HepG2 (cell line): ENCODE measurements at regions not wholly inside any gene's neighbourhood (a gene's known extent, or its start where the extent isn't known, plus 50 kb on each side); places are given as distances from the start of the nearest gene placed in this dataset.
A peak's percentile ranks its signal among the peaks of the same experiment; 100 is the strongest.

Source experiments
- ATAC-seq: fragments of 200-7000 bp; cut with Tn5 transposase; 3 replicates; pipeline ENCODE4 v1.9.1; 2020; ENCODE audit warnings: mild to moderate bottlenecking, moderate library complexity
- BruUV-seq: library from RNA; stranded (reverse); fragments of 400-500 nt; replicated peaks from 2 replicates; lab custom pipeline; 2021; lab: Mats Ljungman, UMichigan
- CTCF ChIA-PET: fragments of 300-600 bp; formaldehyde crosslinking; extraction: SDS; loops from one replicate; lab custom pipeline; 2021; ENCODE audit warnings: low total read pairs, inconsistent platforms, low intra/inter-chr PET ratio; lab: Yijun Ruan, JAX
- POLR2A ChIA-PET: fragments of 350-600 bp; sonication (Branson Sonifier 250); formaldehyde crosslinking; loops from one replicate; lab custom pipeline; 2020; ENCODE audit warnings: antibody characterized with exemption, inconsistent platforms; lab: Yijun Ruan, JAX
- DNase-seq: peaks from one replicate; pipeline ENCODE4 v3.0.0-alpha.2; 2015; ENCODE audit warnings: low spot score
- FAIRE-seq: peaks from 3 replicates; lab custom pipeline; 2011; peaks lifted over from hg19 to GRCh38; lab: Jason Lieb, UNC
- H2AFZ ChIP-seq: one replicate; pipeline ENCODE4 v1.6.1; 2011; ENCODE audit warnings: low read length, inconsistent platforms
- H3K27ac ChIP-seq: fragments of 300-600 bp; 3 replicates; pipeline ENCODE4 v1.8.0; 2011; ENCODE audit warnings: mixed run types, mild to moderate bottlenecking, mixed read lengths, low read length, inconsistent platforms; ENCODE audit not compliant: insufficient read depth; ENCODE audit errors: extremely low read length
- H3K27me3 ChIP-seq, 2 experiments: fragments of 200-600 bp in 1 of 2; 2 replicates in 1 of 2; 3 replicates in 1 of 2; pipeline versions ENCODE4 v1.6.0 to v1.8.0; 2011; ENCODE audit warnings: low read length in 2 of 2, mild to moderate bottlenecking in 2 of 2, moderate library complexity in 2 of 2, inconsistent platforms in 1 of 2; ENCODE audit not compliant: insufficient read depth in 2 of 2, control insufficient read depth in 1 of 2
- H3K36me3 ChIP-seq, 2 experiments: fragments of 200-600 bp in 1 of 2; replicated peaks in 1 of 2; 2 replicates in 1 of 2; 3 replicates in 1 of 2; pipeline versions ENCODE4 v1.5.1 to v1.8.0; 2011; ENCODE audit warnings: low read length in 2 of 2, inconsistent platforms in 1 of 2; ENCODE audit not compliant: insufficient read depth in 2 of 2, control insufficient read depth in 1 of 2
- H3K4me1 ChIP-seq: 2 replicates; pipeline ENCODE4 v1.5.1; 2012; ENCODE audit warnings: low read length, inconsistent platforms; ENCODE audit not compliant: insufficient read depth
- H3K4me2 ChIP-seq: 2 replicates; pipeline ENCODE4 v1.6.0; 2011; ENCODE audit warnings: low read depth, low read length, inconsistent platforms
- H3K4me3 ChIP-seq, 3 experiments: fragments of 200-600 bp in 1 of 3; sonication (generic), shearing (Covaris generic) in 1 of 3; replicated peaks in 1 of 3; 2 replicates each; pipeline ENCODE4 v1.5.1; 2011 to 2016; ENCODE audit warnings: low read length in 3 of 3, inconsistent platforms in 2 of 3, low read depth in 2 of 3, mild to moderate bottlenecking in 2 of 3, control low read depth in 1 of 3, mixed read lengths in 1 of 3; ENCODE audit not compliant: insufficient read depth in 1 of 3
- H3K79me2 ChIP-seq: one replicate; pipeline ENCODE4 v1.6.1; 2011; ENCODE audit warnings: low read length, inconsistent platforms; ENCODE audit not compliant: insufficient read depth
- H3K9ac ChIP-seq: 2 replicates; pipeline ENCODE4 v1.6.0; 2011; ENCODE audit warnings: mild to moderate bottlenecking, low read depth, low read length, inconsistent platforms; ENCODE audit not compliant: insufficient read depth
- H3K9me3 ChIP-seq: 2 replicates; pipeline ENCODE4 v1.5.1; 2012; ENCODE audit warnings: mild to moderate bottlenecking, low read length
- H4K20me1 ChIP-seq: 2 replicates; pipeline ENCODE4 v1.6.0; 2011; ENCODE audit warnings: inconsistent platforms, mild to moderate bottlenecking, low read length, moderate library complexity; ENCODE audit not compliant: insufficient read depth
- ADNP ChIP-seq: sonication (generic); formaldehyde crosslinking; IDR thresholded peaks from 2 replicates; pipeline ENCODE4 v1.4.0; 2020; ENCODE audit warnings: missing genetic modification reagents
- HNRNPL ChIP-seq: fragments of 200-400 bp; formaldehyde crosslinking; IDR thresholded peaks from 2 replicates; pipeline ENCODE4 v1.6.1; 2017; ENCODE audit warnings: mild to moderate bottlenecking, low read depth, low read length
- KMT2B ChIP-seq: IDR thresholded peaks from 2 replicates; pipeline ENCODE4 v1.6.1; 2016; ENCODE audit warnings: missing genetic modification reagents, missing compliant biosample characterization
- MEIS2 ChIP-seq: sonication (generic); formaldehyde crosslinking; IDR thresholded peaks from 2 replicates; pipeline ENCODE4 v1.9.0; 2021; ENCODE audit warnings: mild to moderate bottlenecking, missing genetic modification reagents
- MYNN ChIP-seq: sonication (generic); formaldehyde crosslinking; IDR thresholded peaks from 2 replicates; pipeline ENCODE4 v1.4.0; 2020; ENCODE audit warnings: mild to moderate bottlenecking, low read depth, missing genetic modification reagents
- NRL ChIP-seq: sonication (generic); formaldehyde crosslinking; IDR thresholded peaks from 2 replicates; pipeline ENCODE4 v1.5.0; 2020; ENCODE audit warnings: missing genetic modification reagents, mild to moderate bottlenecking, moderate library complexity, borderline replicate concordance
- PAXIP1 ChIP-seq: sonication (generic); formaldehyde crosslinking; conservative IDR thresholded peaks from 2 replicates; pipeline ENCODE4 v1.4.0; 2020; ENCODE audit warnings: mild to moderate bottlenecking, missing genetic modification reagents, moderate library complexity
- STAT5B ChIP-seq: sonication (generic); formaldehyde crosslinking; IDR thresholded peaks from 2 replicates; pipeline ENCODE4 v1.4.0; 2020; ENCODE audit warnings: missing genetic modification reagents
- TSC22D2 ChIP-seq: sonication (generic); formaldehyde crosslinking; IDR thresholded peaks from 2 replicates; pipeline ENCODE4 v1.5.1; 2020; ENCODE audit warnings: missing genetic modification reagents, mild to moderate bottlenecking, borderline replicate concordance
- ZBTB20 ChIP-seq: sonication (generic); formaldehyde crosslinking; IDR thresholded peaks from 2 replicates; pipeline ENCODE4 v1.8.1; 2023; ENCODE audit warnings: missing genetic modification reagents, low read depth, mild to moderate bottlenecking, borderline replicate concordance
- ZC3H4 ChIP-seq: sonication (generic); formaldehyde crosslinking; IDR thresholded peaks from 2 replicates; pipeline ENCODE4 v1.4.0; 2020; ENCODE audit warnings: missing genetic modification reagents, borderline replicate concordance
- ZNF253 ChIP-seq: sonication (generic); formaldehyde crosslinking; IDR thresholded peaks from 2 replicates; pipeline ENCODE4 v1.8.0; 2022; ENCODE audit warnings: mild to moderate bottlenecking, missing genetic modification reagents, borderline replicate concordance
- ZNF317 ChIP-seq: sonication (generic); formaldehyde crosslinking; IDR thresholded peaks from 2 replicates; pipeline ENCODE4 v1.5.0; 2020; ENCODE audit warnings: mild to moderate bottlenecking, missing genetic modification reagents
- ZNF383 ChIP-seq: sonication (generic); formaldehyde crosslinking; IDR thresholded peaks from 2 replicates; pipeline ENCODE4 v1.4.0; 2020; ENCODE audit warnings: missing genetic modification reagents, mild to moderate bottlenecking, borderline replicate concordance
- ZNF878 ChIP-seq: sonication (generic); formaldehyde crosslinking; IDR thresholded peaks from 2 replicates; pipeline ENCODE4 v1.8.1; 2023; ENCODE audit warnings: mild to moderate bottlenecking, missing genetic modification reagents, moderate library complexity
- WGBS: methylation state at CpG from one replicate; pipeline ENCODE4 v1.1.6; 2017; ENCODE audit warnings: low lambda C conversion rate; 5-methylcytosine and 5-hydroxymethylcytosine counted together
- in situ Hi-C: cut with HindIII; loops from 2 replicates; pipeline ENCODE4 v1.10.0; 2017; ENCODE audit warnings: low pct_unique_long_range_greater_than_20kb; ENCODE audit not compliant: extremely low pct_ligation_motif_present
- intact Hi-C: fragments of 100-400 bp; cut with micrococcal nuclease; formaldehyde crosslinking; loops from one replicate; pipeline ENCODE4 v1.10.0; 2022; ENCODE audit not compliant: unreplicated experiment
- TF ChIP-seq, protein P1 (sequence below): sonication (generic); formaldehyde crosslinking; IDR thresholded peaks from 2 replicates; pipeline ENCODE4 v1.5.0; 2020; ENCODE audit warnings: mild to moderate bottlenecking, missing genetic modification reagents, moderate library complexity

DNA sequence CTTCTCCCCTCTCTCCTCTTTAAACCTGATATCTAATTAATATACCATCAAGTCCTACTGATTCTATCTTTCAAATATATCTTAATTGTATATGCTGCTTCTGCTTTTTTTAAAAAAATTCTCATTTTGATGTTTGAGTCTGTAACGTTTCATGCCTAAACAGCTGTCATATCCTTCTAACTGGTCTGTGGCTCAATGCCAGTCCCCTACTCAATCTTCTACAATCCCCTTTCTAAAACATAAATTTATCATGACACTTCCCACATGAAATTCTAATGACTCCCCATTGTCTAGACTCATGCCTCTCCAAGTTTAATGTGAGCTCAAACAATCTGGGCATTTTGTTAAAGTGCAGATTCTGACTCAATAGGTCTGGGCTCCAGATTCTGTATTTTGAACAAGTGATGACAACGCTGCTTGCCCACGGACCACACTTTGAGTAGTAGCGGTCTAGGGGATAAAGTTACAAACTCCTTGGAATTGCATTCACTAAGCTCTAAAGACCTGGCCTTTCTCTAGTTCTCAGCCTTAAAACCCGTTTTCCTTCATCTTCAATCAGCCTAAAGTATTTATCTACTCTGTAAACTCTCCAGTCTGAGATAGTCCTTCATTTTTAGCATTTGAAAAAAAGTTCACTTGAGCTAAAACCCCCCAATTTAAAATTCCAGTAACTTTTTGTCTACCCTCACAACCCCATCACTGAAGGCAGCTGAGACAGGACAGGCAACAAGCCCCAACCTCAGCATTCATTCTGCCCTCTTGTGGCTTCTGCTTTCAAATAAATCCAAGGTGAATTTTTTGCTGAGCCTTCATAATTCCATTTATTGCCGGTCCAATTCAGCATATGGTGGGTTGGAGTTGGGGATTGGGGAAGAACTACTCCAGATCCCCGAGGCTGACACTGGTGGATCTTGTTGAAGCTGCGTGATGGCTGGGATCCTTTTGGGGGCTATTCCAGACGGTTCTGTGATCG, 88.1 kb upstream of the THRB start:
- ChIA-PET POLR2A (no interaction called here), CTCF (interaction anchor here (1.4 kb wide), 1 partner anchor 318 kb away, joined by 3 read pairs; no protein-coding TSS in a partner anchor)
- H3K27ac ChIP-seq: no peak overlapping the region
- peaks cover 4% of the 10 kb centered on the region; the same call in 1 of the 2 replicates for H3K4me1 ChIP-seq
- peaks cover 0 to 4% of the 10 kb centered on the region in 2 experiments; a peak in 2 of 5 replicates for H3K27me3 ChIP-seq
- intact Hi-C loops: loop anchor here (1.0 to 10.0 kb wide), 3 partner anchors 62 to 588 kb away; no protein-coding TSS in a partner anchor
- FAIRE-seq (peak; percentile 44), ATAC-seq (peak; percentile 63), DNase-seq (peak; percentile 30)
- no peaks in the 10 kb centered on the region for H4K20me1 ChIP-seq
- no TSS peak for BruUV-seq
- no peaks in the 10 kb centered on the region for H3K79me2 ChIP-seq
- no peak overlapping the region for H2AFZ ChIP-seq
- no peaks in the 10 kb centered on the region for H3K9me3 ChIP-seq
- H3K36me3 ChIP-seq: no peaks in the 10 kb centered on the region
- WGBS: 57% methylated on average over 10 of the region's 10 CpGs
- no peak overlapping the region for H3K9ac ChIP-seq
- no peak overlapping the region for H3K4me2 ChIP-seq
- in situ Hi-C loops: no loop called here
- H3K4me3 ChIP-seq: no peak overlapping the region
- no peak for TF ChIP-seq ZNF317
- TF ChIP-seq NRL (CRISPR knock-in tag): no peak
- TF ChIP-seq ZNF383 (CRISPR knock-in tag): no peak
- TF ChIP-seq, protein P1, sequence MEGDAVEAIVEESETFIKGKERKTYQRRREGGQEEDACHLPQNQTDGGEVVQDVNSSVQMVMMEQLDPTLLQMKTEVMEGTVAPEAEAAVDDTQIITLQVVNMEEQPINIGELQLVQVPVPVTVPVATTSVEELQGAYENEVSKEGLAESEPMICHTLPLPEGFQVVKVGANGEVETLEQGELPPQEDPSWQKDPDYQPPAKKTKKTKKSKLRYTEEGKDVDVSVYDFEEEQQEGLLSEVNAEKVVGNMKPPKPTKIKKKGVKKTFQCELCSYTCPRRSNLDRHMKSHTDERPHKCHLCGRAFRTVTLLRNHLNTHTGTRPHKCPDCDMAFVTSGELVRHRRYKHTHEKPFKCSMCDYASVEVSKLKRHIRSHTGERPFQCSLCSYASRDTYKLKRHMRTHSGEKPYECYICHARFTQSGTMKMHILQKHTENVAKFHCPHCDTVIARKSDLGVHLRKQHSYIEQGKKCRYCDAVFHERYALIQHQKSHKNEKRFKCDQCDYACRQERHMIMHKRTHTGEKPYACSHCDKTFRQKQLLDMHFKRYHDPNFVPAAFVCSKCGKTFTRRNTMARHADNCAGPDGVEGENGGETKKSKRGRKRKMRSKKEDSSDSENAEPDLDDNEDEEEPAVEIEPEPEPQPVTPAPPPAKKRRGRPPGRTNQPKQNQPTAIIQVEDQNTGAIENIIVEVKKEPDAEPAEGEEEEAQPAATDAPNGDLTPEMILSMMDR (CRISPR knock-in tag): peak; percentile 60
- no peak for TF ChIP-seq ZNF253 (CRISPR knock-in tag)
- no peak for TF ChIP-seq TSC22D2 (CRISPR knock-in tag)
- no peak for TF ChIP-seq PAXIP1 (CRISPR knock-in tag)
- no peak for TF ChIP-seq MYNN (CRISPR knock-in tag)
- TF ChIP-seq ZBTB20: no peak
- TF ChIP-seq HNRNPL: no peak
- TF ChIP-seq KMT2B (CRISPR knock-in tag): no peak
- TF ChIP-seq MEIS2 (CRISPR knock-in tag): no peak
- TF ChIP-seq STAT5B (CRISPR knock-in tag): no peak
- TF ChIP-seq ZC3H4 (CRISPR knock-in tag): no peak
- TF ChIP-seq ZNF878 (CRISPR knock-in tag): no peak
- no peak for TF ChIP-seq ADNP (CRISPR knock-in tag)
